ENCODE measurements at regions not wholly inside any gene's neighbourhood (a gene's known extent, or its start where the extent isn't known, plus 50 kb on each side); places are given as distances from the start of the nearest gene placed in this dataset.

DNA sequence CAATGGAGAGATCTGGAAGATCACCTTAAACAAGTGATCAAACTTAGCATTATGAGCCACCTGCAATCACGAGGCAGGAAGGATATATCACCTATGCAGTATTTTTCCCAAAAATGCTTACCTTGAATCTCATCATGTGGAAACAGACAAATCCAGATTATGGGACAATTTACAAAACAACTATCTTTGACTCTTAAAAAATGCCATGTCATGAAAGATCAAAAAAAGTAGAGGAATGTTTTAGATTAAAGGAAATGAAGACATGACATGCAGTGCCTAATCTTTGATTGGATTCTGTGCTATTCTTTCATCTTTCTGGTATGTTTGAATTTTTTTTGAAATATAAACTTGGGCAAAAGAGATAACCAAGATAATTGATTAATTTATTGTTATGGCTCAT is 95.9 kb downstream of the KPNA2 start:
- TF ChIP-seq CTCF (conservative IDR thresholded peaks at IDR 0.05; ENCODE audit: low read length), result no peak

GRCh38 chr17:68133346-68134045 is 98.0 kb downstream of the KPNA2 start:
- H3K4me3 ChIP-seq (ENCODE audit: low read length), result no peak overlapping the region
- TF ChIP-seq CTCF (conservative IDR thresholded peaks at IDR 0.05; ENCODE audit: low read length), result no peak
- no peak for DNase-seq (ENCODE audit: low read depth)

More for the DNA sequence above, 95.9 kb downstream of the KPNA2 start:
- H3K4me3 ChIP-seq (ENCODE audit: low read length), result no peak overlapping the region
- no peak for DNase-seq (ENCODE audit: low read depth)

- no peak for DNase-seq (ENCODE audit: low read depth)
- no peak for TF ChIP-seq CTCF (conservative IDR thresholded peaks at IDR 0.05; ENCODE audit: low read length)
Measured at GRCh38 chr17:68134046-68134637, 98.6 kb downstream of the KPNA2 start.

GRCh38 chr17:68134731-68135130 is 99.2 kb downstream of the KPNA2 start:
- no peak for DNase-seq (ENCODE audit: low read depth)
- no peak for TF ChIP-seq CTCF (conservative IDR thresholded peaks at IDR 0.05; ENCODE audit: low read length)
- no peak overlapping the region for H3K4me3 ChIP-seq (ENCODE audit: low read length)

More at GRCh38 chr17:68134046-68134637, 98.6 kb downstream of the KPNA2 start:
- no peak overlapping the region for H3K4me3 ChIP-seq (ENCODE audit: low read length)

GRCh38 chr17:68135141-68135887 is 99.8 kb downstream of the KPNA2 start:
- no peak for TF ChIP-seq CTCF (conservative IDR thresholded peaks at IDR 0.05; ENCODE audit: low read length)
- no peak overlapping the region for H3K4me3 ChIP-seq (ENCODE audit: low read length)
- no peak for DNase-seq (ENCODE audit: low read depth)

GRCh38 chr17:68141050-68141449 is 105.5 kb downstream of the KPNA2 start:
- TF ChIP-seq CTCF (conservative IDR thresholded peaks at IDR 0.05; ENCODE audit: low read length), result no peak
- no peak overlapping the region for H3K4me3 ChIP-seq (ENCODE audit: low read length)
- DNase-seq (ENCODE audit: low read depth), result no peak

Data from AG10803 (cell line).